Stomach (tissue), 8 donors: ENCODE measurements at regions not wholly inside any gene's neighbourhood (a gene's known extent, or its start where the extent isn't known, plus 50 kb on each side); places are given as distances from the start of the nearest gene placed in this dataset.

Experiments
- DNase-seq, 2 donors: peaks; one replicate each; pipeline versions ENCODE4 v3.0.0 to v3.0.0-alpha.2; 2013 to 2019
- H3K27ac ChIP-seq, 5 donors: fragments of 200-600 bp in 4 of 5; sonication (generic) in 4 of 5; one replicate each; pipeline ENCODE4 v1.5.1; 2013 to 2019; ENCODE audit warnings: mild to moderate bottlenecking in 1 of 5, moderate library complexity in 1 of 5
- H3K27me3 ChIP-seq, 3 donors: fragments of 200-600 bp; sonication (generic); one replicate each; pipeline ENCODE4 v1.5.1; 2017 to 2019; ENCODE audit warnings: mixed run types in 1 of 3
- H3K36me3 ChIP-seq, 4 donors: fragments of 200-600 bp; sonication (generic); 1 replicate in 3 of 4; 2 replicates in 1 of 4; pipeline ENCODE4 v1.5.1; 2016 to 2019
- H3K4me1 ChIP-seq, 4 donors: fragments of 200-600 bp; sonication (generic); one replicate each; pipeline ENCODE4 v1.5.1; 2016 to 2019
- H3K4me3 ChIP-seq, 4 donors: fragments of 200-600 bp; sonication (generic) in 3 of 4; one replicate each; pipeline ENCODE4 v1.5.1; 2016 to 2019; ENCODE audit warnings: mild to moderate bottlenecking in 1 of 4
- H3K9me3 ChIP-seq, 4 donors: fragments of 200-600 bp; sonication (generic); one replicate each; pipeline ENCODE4 v1.5.1; 2016 to 2019
- EP300 ChIP-seq: sonication (generic); formaldehyde crosslinking; IDR thresholded peaks from one replicate; pipeline ENCODE4 v1.6.1; 2017; ENCODE audit warnings: antibody characterized with exemption
- POLR2A ChIP-seq, 4 donors: fragments of 450-650 bp; IDR thresholded peaks; one replicate each; pipeline ENCODE4 v1.6.1; 2016; ENCODE audit warnings: antibody characterized with exemption in 4 of 4, control low read depth in 2 of 4, mild to moderate bottlenecking in 1 of 4, moderate library complexity in 1 of 4
- POLR2AphosphoS5 ChIP-seq, 3 donors: sonication (generic); formaldehyde crosslinking; IDR thresholded peaks; one replicate each; pipeline ENCODE4 v1.6.1; 2016; ENCODE audit warnings: antibody characterized with exemption in 3 of 3
- WGBS, 5 donors: extraction: QIAGEN DNeasy Blood & Tissue Kit in 3 of 5; methylation state at CpG; one replicate each; pipeline versions ENCODE4 v1.1.5 to v1.1.7; 2013 to 2018; 5-methylcytosine and 5-hydroxymethylcytosine counted together
- intact Hi-C: fragments of 100-400 bp; cut with DNase I; formaldehyde crosslinking; loops from one replicate; pipeline ENCODE4 v1.15.1; 2023; ENCODE audit warnings: low total_unique reads
- TF ChIP-seq, protein P1 (sequence below), 7 experiments: fragments of 450-650 bp in 4 of 7; fragments of 200-600 bp in 3 of 7; sonication (generic) in 3 of 7; IDR thresholded peaks; one replicate each; pipeline ENCODE4 v1.5.1; 2016 to 2019; ENCODE audit warnings: antibody characterized with exemption in 7 of 7, control low read depth in 2 of 7, mild to moderate bottlenecking in 1 of 7
- donor health status: healthy with polysubstance abuse.
- donor health status: Bipolar disorder and iron deficiency.
- donor health status: healthy.

DNA sequence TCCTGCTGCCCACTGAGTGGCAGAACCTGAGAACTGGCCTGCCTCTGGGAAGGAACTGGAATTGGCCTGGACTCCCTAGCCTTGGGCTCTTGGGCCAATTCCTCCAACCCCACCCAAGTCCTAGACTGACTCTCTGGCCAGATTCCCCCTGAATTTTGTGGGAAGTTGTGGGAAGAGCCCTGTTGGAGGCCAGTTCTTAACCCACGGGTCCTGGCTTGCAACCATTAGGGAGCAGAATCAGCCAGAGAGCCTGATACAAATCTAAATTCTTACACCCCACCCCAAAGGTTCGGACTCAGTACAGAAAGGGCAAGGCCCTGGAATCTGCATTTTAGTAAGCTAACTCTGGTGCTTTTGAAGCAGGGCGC lies 125.3 kb upstream of the SLC25A48 start:
- 86 to 94% (median 90%) methylated on average over 3 of the region's 3 CpGs for WGBS, 5 donors
- Histone ChIP-seq H3K36me3 (no peaks in the 10 kb centered on the region), H3K27me3 (peaks cover 0 to 7% (median 0%) of the 10 kb centered on the region in 3 donors), H3K4me1 (peaks cover 7 to 25% (median 8%) of the 10 kb centered on the region in 4 donors), H3K4me3 (no peak overlapping the region), H3K9me3 (no peaks in the 10 kb centered on the region), H3K27ac (no peak overlapping the region)
- TF ChIP-seq, protein P1, sequence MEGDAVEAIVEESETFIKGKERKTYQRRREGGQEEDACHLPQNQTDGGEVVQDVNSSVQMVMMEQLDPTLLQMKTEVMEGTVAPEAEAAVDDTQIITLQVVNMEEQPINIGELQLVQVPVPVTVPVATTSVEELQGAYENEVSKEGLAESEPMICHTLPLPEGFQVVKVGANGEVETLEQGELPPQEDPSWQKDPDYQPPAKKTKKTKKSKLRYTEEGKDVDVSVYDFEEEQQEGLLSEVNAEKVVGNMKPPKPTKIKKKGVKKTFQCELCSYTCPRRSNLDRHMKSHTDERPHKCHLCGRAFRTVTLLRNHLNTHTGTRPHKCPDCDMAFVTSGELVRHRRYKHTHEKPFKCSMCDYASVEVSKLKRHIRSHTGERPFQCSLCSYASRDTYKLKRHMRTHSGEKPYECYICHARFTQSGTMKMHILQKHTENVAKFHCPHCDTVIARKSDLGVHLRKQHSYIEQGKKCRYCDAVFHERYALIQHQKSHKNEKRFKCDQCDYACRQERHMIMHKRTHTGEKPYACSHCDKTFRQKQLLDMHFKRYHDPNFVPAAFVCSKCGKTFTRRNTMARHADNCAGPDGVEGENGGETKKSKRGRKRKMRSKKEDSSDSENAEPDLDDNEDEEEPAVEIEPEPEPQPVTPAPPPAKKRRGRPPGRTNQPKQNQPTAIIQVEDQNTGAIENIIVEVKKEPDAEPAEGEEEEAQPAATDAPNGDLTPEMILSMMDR (IDR thresholded peaks at IDR 0.05), result no peak
- TF ChIP-seq POLR2AphosphoS5 (IDR thresholded peaks at IDR 0.05) (no peak), EP300 (no peak), POLR2A (IDR thresholded peaks at IDR 0.05) (no peak)
- intact Hi-C loops, result no loop called here
- no peak for DNase-seq

DNA sequence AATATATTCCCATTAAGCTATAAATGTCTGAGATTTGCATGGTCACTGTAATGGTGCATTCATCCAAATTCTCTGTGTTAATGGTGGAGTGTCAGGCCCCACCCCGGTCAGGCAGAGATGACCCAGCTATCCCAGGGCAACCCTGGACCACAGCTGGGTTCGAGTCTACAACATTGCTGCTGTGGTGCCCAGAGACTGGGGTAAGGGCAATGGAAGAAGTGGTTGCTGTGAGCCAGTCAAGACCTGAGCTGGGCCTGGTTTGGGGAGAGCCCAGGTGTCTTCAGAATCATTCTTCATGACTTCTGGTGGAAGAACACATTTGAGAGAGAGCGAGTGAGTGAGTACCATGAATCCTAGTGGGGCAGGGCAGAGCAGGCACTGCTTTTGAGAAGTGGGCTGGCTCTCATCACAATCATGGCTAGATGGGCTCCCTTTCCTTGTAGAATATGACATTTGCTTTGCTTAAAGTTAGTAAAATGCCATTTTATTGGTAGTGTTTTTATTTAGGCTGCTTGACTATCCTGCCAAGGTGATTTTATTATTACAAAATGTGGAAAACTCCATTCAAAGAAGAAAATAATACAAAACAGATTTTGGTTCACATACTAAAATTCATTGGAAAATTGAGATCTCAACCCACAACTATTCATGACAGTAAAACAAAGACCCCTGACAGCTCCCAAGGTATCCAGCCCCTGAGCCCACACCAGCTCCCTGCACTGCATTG lies 125.8 kb upstream of the SLC25A48 start:
- H3K36me3 ChIP-seq, result no peaks in the 10 kb centered on the region
- no peak for DNase-seq
- no peak for TF ChIP-seq EP300
- TF ChIP-seq, protein P1 (IDR thresholded peaks at IDR 0.05), result no peak
- TF ChIP-seq POLR2A (IDR thresholded peaks at IDR 0.05), result no peak
- no peak for TF ChIP-seq POLR2AphosphoS5 (IDR thresholded peaks at IDR 0.05)
- H3K27me3 ChIP-seq, result peaks cover 0 to 1% (median 0%) of the 10 kb centered on the region in 3 donors
- H3K4me3 ChIP-seq, result no peak overlapping the region
- intact Hi-C loops, result no loop called here
- H3K9me3 ChIP-seq, result no peaks in the 10 kb centered on the region
- WGBS, 5 donors, result 68 to 98% (median 85%) methylated on average over 3 of the region's 3 CpGs
- peaks cover 7 to 25% (median 8%) of the 10 kb centered on the region in 4 donors for H3K4me1 ChIP-seq
- H3K27ac ChIP-seq, result no peak overlapping the region

DNA sequence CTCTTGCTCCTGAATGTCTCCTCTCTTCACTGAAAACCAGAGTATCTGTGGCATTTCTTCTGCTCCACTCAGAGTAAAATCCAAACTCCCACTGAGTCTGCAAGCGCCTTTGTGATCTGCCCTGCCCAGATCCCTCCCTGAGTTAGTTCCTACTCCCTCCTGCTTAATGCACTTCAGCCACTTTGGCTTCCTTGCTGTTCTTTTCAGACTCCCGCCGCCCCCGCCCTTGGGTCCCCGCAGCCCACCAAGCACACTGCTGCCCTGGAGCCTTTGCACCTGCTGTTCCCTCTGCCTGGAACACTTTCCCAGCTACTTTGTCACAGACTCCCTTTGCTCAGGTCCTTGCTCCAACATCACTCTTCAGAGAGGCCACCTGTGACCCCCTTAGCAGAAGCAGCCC lies 127.2 kb upstream of the SLC25A48 start:
- H3K27me3 ChIP-seq, result no peaks in the 10 kb centered on the region
- intact Hi-C loops, result no loop called here
- WGBS, 5 donors, result 92 to 98% (median 93%) methylated on average over 5 of the region's 5 CpGs
- DNase-seq, result no peak
- no peaks in the 10 kb centered on the region for H3K36me3 ChIP-seq
- TF ChIP-seq POLR2AphosphoS5 (IDR thresholded peaks at IDR 0.05) (no peak), POLR2A (IDR thresholded peaks at IDR 0.05) (no peak), EP300 (no peak)
- TF ChIP-seq, protein P1 (IDR thresholded peaks at IDR 0.05), result no peak
- H3K9me3 ChIP-seq, result no peaks in the 10 kb centered on the region
- H3K27ac ChIP-seq, result no peak overlapping the region
- H3K4me3 ChIP-seq, result no peak overlapping the region
- peaks cover 7 to 25% (median 8%) of the 10 kb centered on the region in 4 donors for H3K4me1 ChIP-seq

DNA sequence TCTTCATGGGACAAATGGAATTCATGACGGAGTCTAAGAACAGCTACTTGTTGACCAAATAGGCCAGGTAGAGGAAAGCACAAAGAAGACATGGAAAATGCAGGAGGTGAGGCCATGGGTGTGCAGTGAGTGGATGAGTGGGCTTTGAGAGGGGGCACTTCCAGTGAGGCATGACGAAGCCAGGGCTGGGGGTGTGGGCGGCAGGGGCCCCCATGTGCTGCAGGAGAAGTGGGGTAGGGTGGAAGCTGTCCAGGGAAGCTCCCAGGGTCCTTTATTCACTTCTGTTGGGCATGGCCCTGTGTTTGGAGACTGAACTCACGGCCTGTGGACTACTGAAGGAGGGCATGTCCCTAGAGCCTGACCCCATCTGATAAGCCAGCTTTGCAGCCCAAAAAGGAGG lies 127.6 kb upstream of the SLC25A48 start:
- Histone ChIP-seq H3K4me1 (peaks cover 7 to 25% (median 8%) of the 10 kb centered on the region in 4 donors), H3K4me3 (no peak overlapping the region), H3K36me3 (no peaks in the 10 kb centered on the region), H3K27ac (no peak overlapping the region), H3K9me3 (no peaks in the 10 kb centered on the region), H3K27me3 (no peaks in the 10 kb centered on the region)
- no peak for DNase-seq
- TF ChIP-seq, protein P1 (IDR thresholded peaks at IDR 0.05), result no peak
- TF ChIP-seq POLR2AphosphoS5 (IDR thresholded peaks at IDR 0.05) (no peak), POLR2A (IDR thresholded peaks at IDR 0.05) (no peak), EP300 (no peak)
- intact Hi-C loops, result no loop called here
- WGBS, 5 donors, result 81 to 96% (median 90%) methylated on average over 4 of the region's 4 CpGs
